ENCODE measurements at regions not wholly inside any gene's neighbourhood (a gene's known extent, or its start where the extent isn't known, plus 50 kb on each side); places are given as distances from the start of the nearest gene placed in this dataset.

DNA sequence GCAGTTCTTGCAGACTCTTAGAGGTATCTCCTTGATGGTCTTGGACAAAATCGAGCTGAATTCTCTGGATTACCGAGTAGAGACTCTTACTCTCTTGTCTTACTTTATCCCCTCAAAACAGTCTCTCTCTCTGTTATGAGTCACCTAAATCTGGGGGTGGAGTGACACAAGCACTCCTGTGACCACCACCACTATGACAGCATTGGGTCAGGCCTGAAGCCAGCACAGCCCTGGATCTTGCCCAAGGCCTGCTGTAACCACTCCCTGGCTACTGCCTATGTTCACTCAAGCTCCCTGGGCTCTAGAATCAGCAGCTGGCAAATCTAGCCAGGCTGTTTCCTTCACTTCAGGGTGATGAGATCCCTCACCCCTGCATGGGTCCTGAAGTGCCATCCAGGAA, 662.5 kb downstream of the LUZP2 start:
- TF ChIP-seq, protein P1, sequence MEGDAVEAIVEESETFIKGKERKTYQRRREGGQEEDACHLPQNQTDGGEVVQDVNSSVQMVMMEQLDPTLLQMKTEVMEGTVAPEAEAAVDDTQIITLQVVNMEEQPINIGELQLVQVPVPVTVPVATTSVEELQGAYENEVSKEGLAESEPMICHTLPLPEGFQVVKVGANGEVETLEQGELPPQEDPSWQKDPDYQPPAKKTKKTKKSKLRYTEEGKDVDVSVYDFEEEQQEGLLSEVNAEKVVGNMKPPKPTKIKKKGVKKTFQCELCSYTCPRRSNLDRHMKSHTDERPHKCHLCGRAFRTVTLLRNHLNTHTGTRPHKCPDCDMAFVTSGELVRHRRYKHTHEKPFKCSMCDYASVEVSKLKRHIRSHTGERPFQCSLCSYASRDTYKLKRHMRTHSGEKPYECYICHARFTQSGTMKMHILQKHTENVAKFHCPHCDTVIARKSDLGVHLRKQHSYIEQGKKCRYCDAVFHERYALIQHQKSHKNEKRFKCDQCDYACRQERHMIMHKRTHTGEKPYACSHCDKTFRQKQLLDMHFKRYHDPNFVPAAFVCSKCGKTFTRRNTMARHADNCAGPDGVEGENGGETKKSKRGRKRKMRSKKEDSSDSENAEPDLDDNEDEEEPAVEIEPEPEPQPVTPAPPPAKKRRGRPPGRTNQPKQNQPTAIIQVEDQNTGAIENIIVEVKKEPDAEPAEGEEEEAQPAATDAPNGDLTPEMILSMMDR (IDR thresholded peaks at IDR 0.05; ENCODE audit: borderline replicate concordance, insufficient read depth, low read depth, low read length): no peak
- no peak overlapping the region for H3K4me3 ChIP-seq (ENCODE audit: low read depth, low read length)

DNA sequence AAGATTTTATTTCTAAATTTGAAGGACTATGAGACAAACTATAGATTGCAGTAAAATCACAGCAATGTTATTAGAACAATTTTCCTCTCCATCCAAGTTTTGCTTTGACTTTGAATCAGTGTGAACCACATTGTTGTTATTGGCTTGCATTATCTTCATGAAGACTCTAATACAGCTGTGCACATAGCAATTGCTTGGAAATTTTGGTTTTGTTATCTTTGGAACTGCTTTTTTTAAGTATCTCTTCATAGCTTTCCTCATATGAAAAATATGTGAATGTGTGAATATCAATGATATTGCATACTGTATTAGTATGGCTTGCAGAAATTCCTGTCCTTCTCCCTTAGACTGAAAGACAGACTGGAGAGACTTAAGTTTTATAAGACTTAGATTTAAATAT, 666.6 kb downstream of the LUZP2 start:
- TF ChIP-seq, protein P1 (IDR thresholded peaks at IDR 0.05; ENCODE audit: borderline replicate concordance, insufficient read depth, low read depth, low read length): no peak
- H3K4me3 ChIP-seq (ENCODE audit: low read depth, low read length): no peak overlapping the region

DNA sequence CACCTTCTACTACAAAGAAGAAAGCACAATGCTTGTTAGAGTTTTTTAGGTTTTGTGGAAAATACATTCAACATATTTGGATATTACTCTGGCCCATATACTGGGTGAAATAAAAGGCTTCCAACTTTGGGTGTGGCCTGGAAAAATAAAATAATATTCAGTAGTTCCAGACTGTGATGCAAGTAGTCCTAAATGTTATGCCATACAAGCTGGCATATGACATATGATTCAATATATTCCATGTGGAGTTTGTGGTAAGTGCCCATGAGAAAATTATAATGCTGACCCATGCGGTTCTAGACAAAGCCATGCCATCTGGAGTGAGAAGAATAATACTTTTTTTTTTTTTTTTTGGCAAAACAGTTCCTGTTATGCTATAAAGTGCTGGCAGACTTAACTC, 683.3 kb downstream of the LUZP2 start:
- no peak overlapping the region for H3K4me3 ChIP-seq (ENCODE audit: low read depth, low read length)
- TF ChIP-seq, protein P1 (IDR thresholded peaks at IDR 0.05; ENCODE audit: borderline replicate concordance, insufficient read depth, low read depth, low read length): no peak

DNA sequence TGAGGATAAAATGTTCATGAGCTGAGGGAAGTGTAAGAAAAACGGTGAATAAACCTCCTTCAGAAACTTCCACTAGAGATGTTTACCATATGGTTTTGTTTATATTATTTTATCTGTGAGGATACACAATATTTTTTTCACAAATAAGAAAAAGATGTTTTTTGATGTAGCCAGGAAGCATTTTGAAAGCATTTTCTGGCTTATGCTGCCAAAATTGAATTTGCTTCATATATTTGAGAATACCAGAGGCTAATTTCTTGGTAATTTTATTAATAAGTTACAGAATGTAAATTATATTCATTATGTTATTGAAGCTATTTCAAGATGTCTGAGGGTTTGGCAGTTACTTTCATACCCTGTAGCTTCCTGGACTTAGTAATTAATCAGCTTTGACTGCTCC, 686.6 kb downstream of the LUZP2 start:
- no peak overlapping the region for H3K4me3 ChIP-seq (ENCODE audit: low read depth, low read length)
- TF ChIP-seq, protein P1 (IDR thresholded peaks at IDR 0.05; ENCODE audit: borderline replicate concordance, insufficient read depth, low read depth, low read length): no peak

DNA sequence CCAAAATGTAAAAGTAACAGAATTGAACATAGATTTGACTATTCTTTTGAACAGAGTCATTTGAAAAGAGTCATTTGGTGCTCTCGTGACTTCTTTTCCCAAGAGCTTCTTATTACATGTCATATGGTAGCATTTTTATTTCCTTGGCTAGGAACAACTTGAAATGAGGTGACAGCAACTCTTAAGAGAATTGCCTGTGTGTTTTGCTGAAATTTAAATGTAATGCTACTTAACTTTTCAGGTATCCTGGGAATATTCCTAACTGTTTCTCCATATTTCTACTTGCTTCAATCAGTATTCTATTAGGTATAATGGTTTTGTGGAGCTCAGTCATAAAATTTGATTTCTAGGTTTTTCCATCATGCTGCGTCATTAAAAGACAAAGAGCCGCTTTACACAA, 700.7 kb downstream of the LUZP2 start:
- TF ChIP-seq, protein P1 (IDR thresholded peaks at IDR 0.05; ENCODE audit: borderline replicate concordance, insufficient read depth, low read depth, low read length): no peak
- H3K4me3 ChIP-seq (ENCODE audit: low read depth, low read length): no peak overlapping the region

DNA sequence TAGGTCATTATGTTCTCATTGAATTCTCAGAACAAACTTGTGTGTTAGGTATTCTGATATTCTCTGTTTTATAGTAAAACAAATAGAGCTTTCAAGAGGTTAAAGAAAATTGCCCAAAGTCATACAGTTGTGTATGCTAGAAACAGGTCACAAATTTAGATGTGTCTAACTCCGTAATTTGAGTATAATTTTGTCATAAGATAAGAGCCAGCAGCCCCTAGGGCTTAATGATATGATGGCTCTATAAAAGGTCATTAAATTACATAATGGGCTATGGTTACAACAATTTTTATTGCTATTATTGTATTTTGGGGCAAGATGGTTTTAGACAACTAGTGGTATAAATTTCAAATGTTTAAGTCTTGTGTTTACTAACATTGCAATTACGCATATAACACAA, 701.9 kb downstream of the LUZP2 start:
- TF ChIP-seq, protein P1 (IDR thresholded peaks at IDR 0.05; ENCODE audit: borderline replicate concordance, insufficient read depth, low read depth, low read length): no peak
- no peak overlapping the region for H3K4me3 ChIP-seq (ENCODE audit: low read depth, low read length)

DNA sequence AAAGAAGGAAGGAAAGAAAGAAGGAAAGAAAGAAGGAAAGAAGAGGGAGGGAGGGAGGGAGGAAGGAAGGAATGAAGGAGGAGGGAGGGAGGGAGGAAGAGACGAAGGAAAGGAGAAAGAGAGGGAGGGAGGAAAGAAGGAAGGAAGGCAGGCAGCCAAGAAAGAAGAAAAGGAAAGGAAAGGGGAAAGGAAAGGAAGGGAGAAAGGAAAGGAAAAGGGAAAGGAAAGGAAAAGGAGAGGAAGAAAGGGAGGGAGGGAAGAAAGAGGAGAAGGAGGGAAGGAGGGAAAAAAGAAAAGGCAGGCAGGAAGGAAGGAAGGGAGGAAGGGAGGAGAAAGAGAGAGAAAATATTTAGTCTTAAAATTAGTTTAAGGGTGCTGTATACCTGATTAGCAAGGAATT, 704.1 kb downstream of the LUZP2 start:
- TF ChIP-seq, protein P1 (IDR thresholded peaks at IDR 0.05; ENCODE audit: borderline replicate concordance, insufficient read depth, low read depth, low read length): no peak
- no peak overlapping the region for H3K4me3 ChIP-seq (ENCODE audit: low read depth, low read length)
